Heart right ventricle (tissue), 16 donors: ENCODE measurements at regions not wholly inside any gene's neighbourhood (a gene's known extent, or its start where the extent isn't known, plus 50 kb on each side); places are given as distances from the start of the nearest gene placed in this dataset.

Experiments
- ATAC-seq, 8 donors: fragments of 200-7000 bp; cut with Tn5 transposase; one replicate each; pipeline ENCODE4 v1.9.1; 2020; ENCODE audit warnings: mild to moderate bottlenecking in 8 of 8, moderate library complexity in 8 of 8, moderate number of reproducible peaks in 1 of 8
- DNase-seq, 2 donors: peaks; one replicate each; pipeline ENCODE4 v3.0.0-alpha.2; 2020
- H3K27ac ChIP-seq, 10 donors: fragments of 200-600 bp; sonication (generic) in 2 of 10; one replicate each; pipeline versions ENCODE4 v1.5.0 to v1.8.0; 2020 to 2022; ENCODE audit warnings: mild to moderate bottlenecking in 3 of 10
- H3K27me3 ChIP-seq, 7 donors: fragments of 200-600 bp; one replicate each; pipeline ENCODE4 v1.8.0; 2021 to 2022; ENCODE audit warnings: mild to moderate bottlenecking in 2 of 7
- H3K36me3 ChIP-seq, 9 donors: fragments of 200-600 bp; sonication (generic) in 1 of 9; one replicate each; pipeline versions ENCODE4 v1.5.0 to v1.8.0; 2020 to 2022; ENCODE audit warnings: mild to moderate bottlenecking in 2 of 9
- H3K4me1 ChIP-seq, 9 donors: fragments of 200-600 bp; sonication (generic) in 1 of 9; one replicate each; pipeline versions ENCODE4 v1.5.0 to v1.8.0; 2020 to 2022; ENCODE audit warnings: mild to moderate bottlenecking in 4 of 9
- H3K4me3 ChIP-seq, 10 donors: fragments of 200-600 bp; sonication (generic) in 2 of 10; one replicate each; pipeline versions ENCODE4 v1.5.0 to v1.8.0; 2020 to 2022; ENCODE audit warnings: mild to moderate bottlenecking in 7 of 10, moderate library complexity in 2 of 10
- H3K9me3 ChIP-seq, 11 donors: fragments of 200-600 bp in 10 of 11; sonication (generic) in 2 of 11; one replicate each; pipeline versions ENCODE4 v1.5.0 to v1.8.0; 2013 to 2022; ENCODE audit warnings: mild to moderate bottlenecking in 2 of 11, control low read depth in 1 of 11, moderate library complexity in 1 of 11
- WGBS, 2 donors: extraction: QIAGEN DNeasy Blood & Tissue Kit; methylation state at CpG; one replicate each; pipeline ENCODE4 v1.1.7; 2013; ENCODE audit warnings: inconsistent platforms in 1 of 2; 5-methylcytosine and 5-hydroxymethylcytosine counted together
- intact Hi-C, 10 donors: fragments of 100-400 bp; cut with DNase I; formaldehyde crosslinking; loops; one replicate each; pipeline versions ENCODE4 v1.11.1 to v1.14.2; 2022
- TF ChIP-seq, protein P1 (sequence below), 9 donors: fragments of 200-600 bp; sonication (generic) in 2 of 9; IDR thresholded peaks; one replicate each; pipeline versions ENCODE4 v1.5.0 to v1.8.0; 2021 to 2022; ENCODE audit warnings: antibody characterized with exemption in 9 of 9, mild to moderate bottlenecking in 5 of 9, moderate library complexity in 1 of 9
- donor health status: Arrhythmogenic right ventricular cardiomyopathy.
- donor health status: ischemic (EF 13 %, LVEDD 7.1; RV severe dilation, severe dysfunction).
- donor health status: healthy with polysubstance abuse.
- donor health status: DM: no; HTN: yes; CAD: no.
- donor health status: DM: no; HTN: no; CAD: no.
- donor health status: ischemic (EF 25% LVEDD 6.9; RV normal size, moderate dysfunction).
- donor health status: ischemic (EF 25% LVEDD 5.7; RV mildly dilated, moderate dysfunction).
- donor health status: healthy.
- donor health status: DM: yes; HTN: yes; CAD: no.
- donor health status: Ischemic cardiomyopathy.
- donor health status: ischemic (EF 35%, LVEDD 5.7; RV mildly dilated, moderate dysfunction).
- donor health status: nonischemic (EF 11% LVEDD 7.7; RV severe dilation, severe dysfunction).
- donor health status: DM: yes; HTN: yes; CAD: no.
- donor health status: PGD.
- donor health status: ischemic (EF 29% LVEDD 5.4; RV normal size, mild dysfunction).
- donor health status: nonischemic (EF 23%, LVEDD 6.1; RV moderate dilation, normal function).

DNA sequence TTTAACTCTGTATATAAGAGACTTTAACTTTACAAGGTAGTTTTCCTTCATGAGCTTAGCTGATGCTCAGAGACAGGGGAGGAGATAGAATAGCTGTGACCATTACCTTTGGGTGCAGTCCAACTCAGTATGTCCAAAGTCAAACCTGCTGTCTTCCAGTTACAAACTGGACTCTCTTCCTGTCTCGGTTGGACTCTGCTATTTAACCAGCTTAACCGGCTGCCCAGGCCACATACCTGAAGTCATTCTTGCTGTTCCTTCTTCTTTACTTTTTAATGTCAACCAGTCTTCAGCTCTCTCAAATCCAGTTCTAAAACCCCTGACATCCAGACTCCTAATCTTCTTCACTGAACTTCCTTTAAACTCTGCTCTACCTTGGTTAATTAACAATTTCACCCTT lies 138.3 kb upstream of the TSHZ2 start:
- intact Hi-C loops, result no loop called here
- 85 to 88% methylated on average over 2 of the region's 2 CpGs for WGBS, 2 donors
- TF ChIP-seq, protein P1, sequence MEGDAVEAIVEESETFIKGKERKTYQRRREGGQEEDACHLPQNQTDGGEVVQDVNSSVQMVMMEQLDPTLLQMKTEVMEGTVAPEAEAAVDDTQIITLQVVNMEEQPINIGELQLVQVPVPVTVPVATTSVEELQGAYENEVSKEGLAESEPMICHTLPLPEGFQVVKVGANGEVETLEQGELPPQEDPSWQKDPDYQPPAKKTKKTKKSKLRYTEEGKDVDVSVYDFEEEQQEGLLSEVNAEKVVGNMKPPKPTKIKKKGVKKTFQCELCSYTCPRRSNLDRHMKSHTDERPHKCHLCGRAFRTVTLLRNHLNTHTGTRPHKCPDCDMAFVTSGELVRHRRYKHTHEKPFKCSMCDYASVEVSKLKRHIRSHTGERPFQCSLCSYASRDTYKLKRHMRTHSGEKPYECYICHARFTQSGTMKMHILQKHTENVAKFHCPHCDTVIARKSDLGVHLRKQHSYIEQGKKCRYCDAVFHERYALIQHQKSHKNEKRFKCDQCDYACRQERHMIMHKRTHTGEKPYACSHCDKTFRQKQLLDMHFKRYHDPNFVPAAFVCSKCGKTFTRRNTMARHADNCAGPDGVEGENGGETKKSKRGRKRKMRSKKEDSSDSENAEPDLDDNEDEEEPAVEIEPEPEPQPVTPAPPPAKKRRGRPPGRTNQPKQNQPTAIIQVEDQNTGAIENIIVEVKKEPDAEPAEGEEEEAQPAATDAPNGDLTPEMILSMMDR (IDR thresholded peaks at IDR 0.05), result no peak
- ATAC-seq (no peak), DNase-seq (no peak)
- no peak overlapping the region for H3K4me3 ChIP-seq
- H3K27ac ChIP-seq, result no peak overlapping the region
- H3K9me3 ChIP-seq, result peaks cover 0 to 16% (median 3%) of the 10 kb centered on the region in 11 donors
- no peaks in the 10 kb centered on the region for H3K4me1 ChIP-seq
- H3K36me3 ChIP-seq, result no peaks in the 10 kb centered on the region
- no peaks in the 10 kb centered on the region for H3K27me3 ChIP-seq

DNA sequence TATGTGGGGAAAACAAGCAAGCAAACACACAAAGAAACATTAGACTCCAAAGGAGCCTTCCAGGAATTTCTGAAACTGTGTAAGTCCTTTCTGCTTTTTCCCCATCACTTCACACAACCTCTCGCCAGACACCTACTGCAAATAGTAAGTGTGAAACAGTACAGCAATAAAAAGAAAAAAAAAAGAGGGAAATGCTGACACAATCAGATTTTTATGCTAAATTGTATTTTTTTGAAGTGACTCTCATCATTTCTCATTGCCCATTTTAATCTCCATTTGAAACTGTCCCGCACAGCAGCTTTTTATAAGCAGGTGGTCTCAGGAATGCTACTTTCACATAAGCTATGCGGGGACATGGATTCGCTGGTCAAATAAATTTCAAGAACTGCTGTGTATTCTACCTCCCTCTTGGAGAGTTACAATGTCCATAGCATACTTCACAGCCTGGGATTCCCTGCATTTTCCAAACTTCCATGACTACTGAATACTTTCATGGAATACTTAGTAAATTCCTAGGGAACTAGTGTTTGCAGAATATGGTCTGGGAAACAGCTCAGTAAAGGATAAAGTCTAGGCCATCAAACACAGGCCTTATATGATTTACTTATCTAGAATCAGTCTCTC lies 139.9 kb upstream of the TSHZ2 start:
- WGBS, 2 donors, result 96 to 97% methylated on average over 4 of the region's 4 CpGs
- Histone ChIP-seq H3K36me3 (no peaks in the 10 kb centered on the region), H3K9me3 (peaks cover 0 to 18% (median 3%) of the 10 kb centered on the region in 11 donors), H3K4me1 (no peaks in the 10 kb centered on the region), H3K4me3 (no peak overlapping the region), H3K27ac (no peak overlapping the region), H3K27me3 (no peaks in the 10 kb centered on the region)
- intact Hi-C loops, result no loop called here
- DNase-seq (no peak), ATAC-seq (no peak)
- TF ChIP-seq, protein P1 (IDR thresholded peaks at IDR 0.05), result no peak

DNA sequence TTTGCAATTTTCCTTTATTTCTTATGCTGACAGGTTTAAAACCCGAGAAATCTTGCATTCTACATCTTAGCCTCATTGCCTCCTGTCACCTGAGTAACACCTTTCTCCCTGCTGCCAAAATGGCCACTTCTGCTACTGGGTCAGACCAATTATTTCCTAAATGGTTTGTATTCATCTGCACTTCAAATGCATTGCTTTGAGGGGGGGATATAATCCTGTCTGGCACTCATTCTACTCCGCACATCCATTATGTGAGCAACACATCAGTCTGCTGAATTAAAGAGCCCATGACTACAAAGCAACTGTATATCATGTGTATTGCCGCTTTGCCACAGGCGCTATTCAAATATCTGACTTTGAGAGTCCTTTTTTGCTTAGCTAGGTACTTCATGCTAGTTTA lies 141.6 kb upstream of the TSHZ2 start:
- ATAC-seq, result no peak
- Histone ChIP-seq H3K4me1 (no peaks in the 10 kb centered on the region), H3K36me3 (no peaks in the 10 kb centered on the region), H3K4me3 (no peak overlapping the region), H3K27ac (no peak overlapping the region), H3K27me3 (no peaks in the 10 kb centered on the region), H3K9me3 (peaks cover 0 to 30% (median 9%) of the 10 kb centered on the region in 11 donors)
- 93 to 94% methylated on average over 4 of the region's 4 CpGs for WGBS, 2 donors
- no peak for DNase-seq
- intact Hi-C loops, result no loop called here
- TF ChIP-seq, protein P1 (IDR thresholded peaks at IDR 0.05), result no peak

DNA sequence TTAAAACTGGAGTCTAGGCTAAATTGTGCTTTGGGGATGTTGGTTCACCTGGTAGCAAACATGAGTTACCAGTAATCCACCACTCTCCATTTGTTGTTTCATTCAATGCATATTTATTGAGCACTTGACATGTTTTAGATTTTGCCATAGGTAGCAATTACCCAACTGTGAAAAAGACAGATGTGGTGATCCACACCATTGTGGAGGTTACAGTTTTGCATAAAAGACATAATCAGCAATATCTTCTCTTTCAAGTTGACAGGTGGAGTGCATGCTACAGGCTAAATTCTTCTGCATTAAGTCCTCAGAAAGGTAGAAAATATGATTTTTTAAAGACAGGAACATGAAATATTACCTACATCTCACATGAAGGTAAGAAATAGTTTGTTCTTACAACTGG lies 143.0 kb upstream of the TSHZ2 start:
- Histone ChIP-seq H3K4me1 (no peaks in the 10 kb centered on the region), H3K36me3 (no peaks in the 10 kb centered on the region), H3K4me3 (no peak overlapping the region), H3K27ac (no peak overlapping the region), H3K9me3 (peaks cover 0 to 30% (median 9%) of the 10 kb centered on the region in 11 donors), H3K27me3 (no peaks in the 10 kb centered on the region)
- ATAC-seq (no peak), DNase-seq (no peak)
- intact Hi-C loops, result no loop called here
- TF ChIP-seq, protein P1 (IDR thresholded peaks at IDR 0.05), result no peak
